ENCODE measurements at regions not wholly inside any gene's neighbourhood (a gene's known extent, or its start where the extent isn't known, plus 50 kb on each side); places are given as distances from the start of the nearest gene placed in this dataset.

DNA sequence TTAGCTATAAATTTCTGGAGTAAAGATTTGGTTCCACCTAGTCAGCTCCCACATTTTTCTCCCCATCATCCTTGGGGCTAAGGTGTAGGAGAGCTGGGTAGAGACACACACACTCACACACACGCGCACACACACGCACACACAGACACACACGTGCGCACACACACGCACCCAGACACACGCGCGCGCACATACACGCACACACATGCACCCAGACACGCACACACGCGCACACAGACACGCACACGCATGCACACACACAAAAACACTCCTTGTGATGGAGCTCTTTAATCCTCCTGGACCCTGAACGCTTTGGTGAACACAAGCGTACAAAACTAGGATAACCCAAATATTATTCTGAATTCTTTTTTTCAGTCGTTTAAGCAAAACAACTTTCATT is 253.6 kb downstream of the C16orf95 start:
- no peak for TF ChIP-seq ZNF830 (tag by site-specific recombination; IDR thresholded peaks at IDR 0.05; ENCODE audit: low read depth)
- TF ChIP-seq, protein P1, sequence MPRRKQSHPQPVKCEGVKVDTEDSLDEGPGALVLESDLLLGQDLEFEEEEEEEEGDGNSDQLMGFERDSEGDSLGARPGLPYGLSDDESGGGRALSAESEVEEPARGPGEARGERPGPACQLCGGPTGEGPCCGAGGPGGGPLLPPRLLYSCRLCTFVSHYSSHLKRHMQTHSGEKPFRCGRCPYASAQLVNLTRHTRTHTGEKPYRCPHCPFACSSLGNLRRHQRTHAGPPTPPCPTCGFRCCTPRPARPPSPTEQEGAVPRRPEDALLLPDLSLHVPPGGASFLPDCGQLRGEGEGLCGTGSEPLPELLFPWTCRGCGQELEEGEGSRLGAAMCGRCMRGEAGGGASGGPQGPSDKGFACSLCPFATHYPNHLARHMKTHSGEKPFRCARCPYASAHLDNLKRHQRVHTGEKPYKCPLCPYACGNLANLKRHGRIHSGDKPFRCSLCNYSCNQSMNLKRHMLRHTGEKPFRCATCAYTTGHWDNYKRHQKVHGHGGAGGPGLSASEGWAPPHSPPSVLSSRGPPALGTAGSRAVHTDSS (tag by site-specific recombination; IDR thresholded peaks at IDR 0.05): no peak
- TF ChIP-seq, protein P2, sequence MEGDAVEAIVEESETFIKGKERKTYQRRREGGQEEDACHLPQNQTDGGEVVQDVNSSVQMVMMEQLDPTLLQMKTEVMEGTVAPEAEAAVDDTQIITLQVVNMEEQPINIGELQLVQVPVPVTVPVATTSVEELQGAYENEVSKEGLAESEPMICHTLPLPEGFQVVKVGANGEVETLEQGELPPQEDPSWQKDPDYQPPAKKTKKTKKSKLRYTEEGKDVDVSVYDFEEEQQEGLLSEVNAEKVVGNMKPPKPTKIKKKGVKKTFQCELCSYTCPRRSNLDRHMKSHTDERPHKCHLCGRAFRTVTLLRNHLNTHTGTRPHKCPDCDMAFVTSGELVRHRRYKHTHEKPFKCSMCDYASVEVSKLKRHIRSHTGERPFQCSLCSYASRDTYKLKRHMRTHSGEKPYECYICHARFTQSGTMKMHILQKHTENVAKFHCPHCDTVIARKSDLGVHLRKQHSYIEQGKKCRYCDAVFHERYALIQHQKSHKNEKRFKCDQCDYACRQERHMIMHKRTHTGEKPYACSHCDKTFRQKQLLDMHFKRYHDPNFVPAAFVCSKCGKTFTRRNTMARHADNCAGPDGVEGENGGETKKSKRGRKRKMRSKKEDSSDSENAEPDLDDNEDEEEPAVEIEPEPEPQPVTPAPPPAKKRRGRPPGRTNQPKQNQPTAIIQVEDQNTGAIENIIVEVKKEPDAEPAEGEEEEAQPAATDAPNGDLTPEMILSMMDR (tag by site-specific recombination; IDR thresholded peaks at IDR 0.05): no peak
- TF ChIP-seq ZNF76 (tag by site-specific recombination; IDR thresholded peaks at IDR 0.05; ENCODE audit: borderline replicate concordance, low read depth): no peak
- TF ChIP-seq ZNF155 (tag by site-specific recombination; IDR thresholded peaks at IDR 0.05): no peak
- no peak for TF ChIP-seq ZNF785 (tag by site-specific recombination; IDR thresholded peaks at IDR 0.05)
- TF ChIP-seq KLF10 (tag by site-specific recombination; IDR thresholded peaks at IDR 0.05): no peak
- TF ChIP-seq, protein P3, sequence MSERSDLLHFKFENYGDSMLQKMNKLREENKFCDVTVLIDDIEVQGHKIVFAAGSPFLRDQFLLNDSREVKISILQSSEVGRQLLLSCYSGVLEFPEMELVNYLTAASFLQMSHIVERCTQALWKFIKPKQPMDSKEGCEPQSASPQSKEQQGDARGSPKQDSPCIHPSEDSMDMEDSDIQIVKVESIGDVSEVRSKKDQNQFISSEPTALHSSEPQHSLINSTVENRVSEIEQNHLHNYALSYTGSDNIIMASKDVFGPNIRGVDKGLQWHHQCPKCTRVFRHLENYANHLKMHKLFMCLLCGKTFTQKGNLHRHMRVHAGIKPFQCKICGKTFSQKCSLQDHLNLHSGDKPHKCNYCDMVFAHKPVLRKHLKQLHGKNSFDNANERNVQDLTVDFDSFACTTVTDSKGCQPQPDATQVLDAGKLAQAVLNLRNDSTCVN (tag by site-specific recombination; optimal IDR thresholded peaks at IDR 0.05): no peak
- TF ChIP-seq, protein P4, sequence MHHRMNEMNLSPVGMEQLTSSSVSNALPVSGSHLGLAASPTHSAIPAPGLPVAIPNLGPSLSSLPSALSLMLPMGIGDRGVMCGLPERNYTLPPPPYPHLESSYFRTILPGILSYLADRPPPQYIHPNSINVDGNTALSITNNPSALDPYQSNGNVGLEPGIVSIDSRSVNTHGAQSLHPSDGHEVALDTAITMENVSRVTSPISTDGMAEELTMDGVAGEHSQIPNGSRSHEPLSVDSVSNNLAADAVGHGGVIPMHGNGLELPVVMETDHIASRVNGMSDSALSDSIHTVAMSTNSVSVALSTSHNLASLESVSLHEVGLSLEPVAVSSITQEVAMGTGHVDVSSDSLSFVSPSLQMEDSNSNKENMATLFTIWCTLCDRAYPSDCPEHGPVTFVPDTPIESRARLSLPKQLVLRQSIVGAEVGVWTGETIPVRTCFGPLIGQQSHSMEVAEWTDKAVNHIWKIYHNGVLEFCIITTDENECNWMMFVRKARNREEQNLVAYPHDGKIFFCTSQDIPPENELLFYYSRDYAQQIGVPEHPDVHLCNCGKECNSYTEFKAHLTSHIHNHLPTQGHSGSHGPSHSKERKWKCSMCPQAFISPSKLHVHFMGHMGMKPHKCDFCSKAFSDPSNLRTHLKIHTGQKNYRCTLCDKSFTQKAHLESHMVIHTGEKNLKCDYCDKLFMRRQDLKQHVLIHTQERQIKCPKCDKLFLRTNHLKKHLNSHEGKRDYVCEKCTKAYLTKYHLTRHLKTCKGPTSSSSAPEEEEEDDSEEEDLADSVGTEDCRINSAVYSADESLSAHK (tag by site-specific recombination; IDR thresholded peaks at IDR 0.05): no peak
- TF ChIP-seq GLIS1 (tag by site-specific recombination; IDR thresholded peaks at IDR 0.05): no peak
- TF ChIP-seq, protein P5, sequence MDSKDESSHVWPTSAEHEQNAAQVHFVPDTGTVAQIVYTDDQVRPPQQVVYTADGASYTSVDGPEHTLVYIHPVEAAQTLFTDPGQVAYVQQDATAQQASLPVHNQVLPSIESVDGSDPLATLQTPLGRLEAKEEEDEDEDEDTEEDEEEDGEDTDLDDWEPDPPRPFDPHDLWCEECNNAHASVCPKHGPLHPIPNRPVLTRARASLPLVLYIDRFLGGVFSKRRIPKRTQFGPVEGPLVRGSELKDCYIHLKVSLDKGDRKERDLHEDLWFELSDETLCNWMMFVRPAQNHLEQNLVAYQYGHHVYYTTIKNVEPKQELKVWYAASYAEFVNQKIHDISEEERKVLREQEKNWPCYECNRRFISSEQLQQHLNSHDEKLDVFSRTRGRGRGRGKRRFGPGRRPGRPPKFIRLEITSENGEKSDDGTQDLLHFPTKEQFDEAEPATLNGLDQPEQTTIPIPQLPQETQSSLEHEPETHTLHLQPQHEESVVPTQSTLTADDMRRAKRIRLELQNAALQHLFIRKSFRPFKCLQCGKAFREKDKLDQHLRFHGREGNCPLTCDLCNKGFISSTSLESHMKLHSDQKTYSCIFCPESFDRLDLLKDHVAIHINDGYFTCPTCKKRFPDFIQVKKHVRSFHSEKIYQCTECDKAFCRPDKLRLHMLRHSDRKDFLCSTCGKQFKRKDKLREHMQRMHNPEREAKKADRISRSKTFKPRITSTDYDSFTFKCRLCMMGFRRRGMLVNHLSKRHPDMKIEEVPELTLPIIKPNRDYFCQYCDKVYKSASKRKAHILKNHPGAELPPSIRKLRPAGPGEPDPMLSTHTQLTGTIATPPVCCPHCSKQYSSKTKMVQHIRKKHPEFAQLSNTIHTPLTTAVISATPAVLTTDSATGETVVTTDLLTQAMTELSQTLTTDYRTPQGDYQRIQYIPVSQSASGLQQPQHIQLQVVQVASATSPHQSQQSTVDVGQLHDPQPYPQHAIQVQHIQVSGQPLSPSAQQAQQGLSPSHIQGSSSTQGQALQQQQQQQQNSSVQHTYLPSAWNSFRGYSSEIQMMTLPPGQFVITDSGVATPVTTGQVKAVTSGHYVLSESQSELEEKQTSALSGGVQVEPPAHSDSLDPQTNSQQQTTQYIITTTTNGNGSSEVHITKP (tag by site-specific recombination; IDR thresholded peaks at IDR 0.05): no peak
- TF ChIP-seq ZNF792 (tag by site-specific recombination; IDR thresholded peaks at IDR 0.05): no peak
- no peak for TF ChIP-seq ZNF660 (tag by site-specific recombination; IDR thresholded peaks at IDR 0.05)
